ENCODE measurements at regions not wholly inside any gene's neighbourhood (a gene's known extent, or its start where the extent isn't known, plus 50 kb on each side); places are given as distances from the start of the nearest gene placed in this dataset.

- no peak for TF ChIP-seq CTCF (IDR thresholded peaks at IDR 0.05; ENCODE audit: low read depth, low read length)
Measured at GRCh38 chr5:74477761-74478160, 162.8 kb downstream of the ENC1 start.

GRCh38 chr5:74476819-74477453 lies 163.6 kb downstream of the ENC1 start:
- TF ChIP-seq CTCF (IDR thresholded peaks at IDR 0.05; ENCODE audit: low read depth, low read length): no peak
- no peak for DNase-seq (ENCODE audit: low read depth in 2 of 2)
- no peak overlapping the region for H3K4me3 ChIP-seq (replicated peaks in 1 of 2; ENCODE audit: low read depth in 2 of 2, low read length in 2 of 2)

More at GRCh38 chr5:74477761-74478160, 162.8 kb downstream of the ENC1 start:
- no peak overlapping the region for H3K4me3 ChIP-seq (replicated peaks in 1 of 2; ENCODE audit: low read depth in 2 of 2, low read length in 2 of 2)
- no peak for DNase-seq (ENCODE audit: low read depth in 2 of 2)

- DNase-seq (ENCODE audit: low read depth in 2 of 2): no peak
- no peak overlapping the region for H3K4me3 ChIP-seq (replicated peaks in 1 of 2; ENCODE audit: low read depth in 2 of 2, low read length in 2 of 2)
- TF ChIP-seq CTCF (IDR thresholded peaks at IDR 0.05; ENCODE audit: low read depth, low read length): no peak
Measured at GRCh38 chr5:74476046-74476818, 164.3 kb downstream of the ENC1 start.

GRCh38 chr5:74471875-74472274 lies 168.7 kb downstream of the ENC1 start:
- DNase-seq (ENCODE audit: low read depth in 2 of 2): peak in 1 of 2 donors; percentile 7
- no peak overlapping the region for H3K4me3 ChIP-seq (replicated peaks in 1 of 2; ENCODE audit: low read depth in 2 of 2, low read length in 2 of 2)
- TF ChIP-seq CTCF (IDR thresholded peaks at IDR 0.05; ENCODE audit: low read depth, low read length): no peak

GRCh38 chr5:74469234-74469994 lies 171.1 kb downstream of the ENC1 start:
- DNase-seq (ENCODE audit: low read depth in 2 of 2): no peak
- TF ChIP-seq CTCF (IDR thresholded peaks at IDR 0.05; ENCODE audit: low read depth, low read length): no peak
- no peak overlapping the region for H3K4me3 ChIP-seq (replicated peaks in 1 of 2; ENCODE audit: low read depth in 2 of 2, low read length in 2 of 2)

GRCh38 chr5:74468421-74468820 lies 172.1 kb downstream of the ENC1 start:
- TF ChIP-seq CTCF (IDR thresholded peaks at IDR 0.05; ENCODE audit: low read depth, low read length): no peak
- no peak for DNase-seq (ENCODE audit: low read depth in 2 of 2)
- H3K4me3 ChIP-seq (replicated peaks in 1 of 2; ENCODE audit: low read depth in 2 of 2, low read length in 2 of 2): no peak overlapping the region

All from cardiac fibroblast (primary cell).